SU-DHL-6 (cell line): ENCODE measurements at regions not wholly inside any gene's neighbourhood (a gene's known extent, or its start where the extent isn't known, plus 50 kb on each side); places are given as distances from the start of the nearest gene placed in this dataset.

Experiments used
- CTCF ChIP-seq: fragments of 200-600 bp; sonication (generic); IDR thresholded peaks from one replicate; pipeline ENCODE4 v1.5.1; 2017; ENCODE audit warnings: antibody characterized with exemption, mild to moderate bottlenecking, low read length, moderate library complexity; ENCODE audit not compliant: insufficient read depth, poor library complexity, severe bottlenecking
- EZH2phosphoT487 ChIP-seq: fragments of 200-600 bp; sonication (generic), shearing (Covaris generic); conservative IDR thresholded peaks from 2 replicates; pipeline ENCODE4 v1.6.1; 2018; ENCODE audit warnings: mild to moderate bottlenecking, antibody characterized with exemption, low read length, moderate library complexity, mixed read lengths

- TF ChIP-seq CTCF = no peak
- TF ChIP-seq EZH2phosphoT487 = no peak
These were observed 60.8 kb upstream of the DOCK1 start for GRCh38 chr10:126844406-126844805.
